Tibial nerve (tissue), 3 donors: ENCODE measurements at regions not wholly inside any gene's neighbourhood (a gene's known extent, or its start where the extent isn't known, plus 50 kb on each side); places are given as distances from the start of the nearest gene placed in this dataset.

ENCODE experiments used
- CTCF ChIP-seq, 5 experiments: fragments of 200-600 bp in 3 of 5; fragments of 450-650 bp in 2 of 5; sonication (generic) in 3 of 5; IDR thresholded peaks; one replicate each; pipeline ENCODE4 v1.5.1; 2016 to 2019; ENCODE audit warnings: antibody characterized with exemption in 5 of 5, mild to moderate bottlenecking in 3 of 5, moderate library complexity in 2 of 5
- POLR2A ChIP-seq, 2 donors: fragments of 450-650 bp; IDR thresholded peaks; one replicate each; pipeline ENCODE4 v1.6.1; 2017; ENCODE audit warnings: antibody characterized with exemption in 2 of 2, mild to moderate bottlenecking in 2 of 2, moderate library complexity in 2 of 2

GRCh38 chr11:82246926-82247325 lies 486.7 kb downstream of the FAM181B start:
- TF ChIP-seq POLR2A (IDR thresholded peaks at IDR 0.05) (no peak), CTCF (IDR thresholded peaks at IDR 0.05) (no peak)
